ENCODE measurements at regions not wholly inside any gene's neighbourhood (a gene's known extent, or its start where the extent isn't known, plus 50 kb on each side); places are given as distances from the start of the nearest gene placed in this dataset.

DNA sequence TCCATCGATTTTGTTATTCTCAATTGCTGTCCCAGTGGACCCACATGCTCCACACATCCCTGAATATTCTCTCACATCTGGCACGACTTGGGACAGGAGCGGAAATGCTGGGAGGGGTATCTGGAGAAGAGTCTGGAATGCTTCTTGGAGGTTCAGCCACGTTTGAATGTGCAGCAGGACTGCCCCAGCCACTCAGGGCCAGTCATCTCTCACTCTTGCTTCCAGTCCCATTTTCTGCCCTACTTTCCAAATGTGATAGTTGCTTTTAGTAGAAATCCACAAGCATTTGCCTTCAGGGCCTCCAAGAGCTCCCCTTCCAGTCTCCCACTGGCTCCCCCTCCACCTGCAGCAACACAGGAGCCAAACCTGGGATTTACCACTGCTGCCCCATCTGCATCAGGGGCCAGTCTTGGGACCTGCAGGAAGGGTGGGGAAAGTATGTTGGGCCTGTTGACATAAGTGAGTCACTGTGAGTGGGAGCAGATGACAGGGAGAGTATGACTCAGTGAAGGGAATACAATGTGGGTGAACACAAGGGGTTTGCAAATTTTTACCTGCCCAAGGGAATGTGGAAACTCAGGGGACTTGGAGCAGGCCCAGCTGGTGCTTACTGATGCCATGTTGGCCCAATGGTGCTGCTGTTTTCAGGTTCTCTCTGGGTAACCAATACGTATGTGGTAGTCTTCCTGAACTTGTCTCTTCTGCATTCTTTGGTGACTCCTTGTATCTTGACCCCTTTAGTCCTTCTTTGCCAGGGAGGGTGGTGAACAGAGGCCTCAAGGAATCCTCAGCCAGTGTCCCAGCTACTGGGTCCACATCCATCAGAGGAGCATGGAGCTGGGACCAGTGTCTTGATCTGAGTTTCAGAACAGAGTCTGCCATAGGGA, 78.8 kb upstream of the CRHR1 start:
- intact Hi-C loops (cut with DNase I) = no loop called here

DNA sequence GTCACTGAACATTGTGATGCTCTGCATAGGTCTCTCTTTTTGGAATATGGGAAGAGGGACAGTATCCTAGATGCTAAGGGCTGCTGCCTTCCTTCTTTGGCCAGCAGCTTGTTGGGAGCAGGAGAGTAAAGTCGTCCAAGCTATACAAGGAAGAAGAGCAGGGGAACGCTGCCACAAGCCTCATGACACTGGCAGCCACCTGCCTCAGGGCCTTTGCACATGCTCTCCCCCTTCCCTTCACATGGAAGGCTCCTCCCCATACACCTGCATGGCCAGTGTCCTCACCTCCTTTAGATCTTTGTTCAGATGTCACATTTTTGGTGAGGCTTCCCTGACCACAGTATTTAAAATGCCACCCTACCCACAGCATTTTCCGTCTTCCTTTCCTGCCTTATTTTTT, 78.1 kb upstream of the CRHR1 start:
- DNase-seq (ENCODE audit: low spot score) = no peak
- intact Hi-C loops (cut with DNase I) = no loop called here

More for the DNA sequence above, 78.8 kb upstream of the CRHR1 start:
- no peak for DNase-seq (ENCODE audit: low spot score)

DNA sequence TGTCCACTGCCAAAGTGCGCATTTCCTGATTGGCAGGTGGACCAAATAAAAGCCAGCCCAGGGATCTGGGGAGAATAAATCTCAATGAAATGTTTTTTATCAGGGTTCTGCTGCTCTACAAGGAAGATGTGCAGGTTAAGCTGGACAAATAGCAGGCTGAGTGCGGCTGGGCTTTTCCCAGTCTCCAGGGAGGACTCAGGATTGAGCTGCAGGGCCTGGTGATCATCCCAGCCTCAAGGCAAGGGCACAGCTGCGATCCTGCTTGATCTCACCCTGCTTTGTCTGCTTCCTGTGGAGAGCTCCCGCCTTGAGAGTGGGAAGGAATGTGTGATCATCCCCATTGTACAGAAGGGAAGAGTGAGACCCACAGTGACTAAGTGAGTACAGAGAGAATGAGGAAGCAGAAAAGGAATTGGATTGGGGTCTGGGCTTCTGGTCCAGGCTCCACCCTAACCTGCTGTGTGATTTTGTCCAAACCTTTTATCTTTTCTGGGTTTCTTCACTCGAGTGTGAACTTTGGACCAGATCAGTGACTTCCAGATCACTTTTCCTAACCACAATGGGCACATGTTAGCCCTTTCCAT, 75.3 kb upstream of the CRHR1 start:
- DNase-seq (ENCODE audit: low spot score) = no peak
- intact Hi-C loops (cut with DNase I) = no loop called here

DNA sequence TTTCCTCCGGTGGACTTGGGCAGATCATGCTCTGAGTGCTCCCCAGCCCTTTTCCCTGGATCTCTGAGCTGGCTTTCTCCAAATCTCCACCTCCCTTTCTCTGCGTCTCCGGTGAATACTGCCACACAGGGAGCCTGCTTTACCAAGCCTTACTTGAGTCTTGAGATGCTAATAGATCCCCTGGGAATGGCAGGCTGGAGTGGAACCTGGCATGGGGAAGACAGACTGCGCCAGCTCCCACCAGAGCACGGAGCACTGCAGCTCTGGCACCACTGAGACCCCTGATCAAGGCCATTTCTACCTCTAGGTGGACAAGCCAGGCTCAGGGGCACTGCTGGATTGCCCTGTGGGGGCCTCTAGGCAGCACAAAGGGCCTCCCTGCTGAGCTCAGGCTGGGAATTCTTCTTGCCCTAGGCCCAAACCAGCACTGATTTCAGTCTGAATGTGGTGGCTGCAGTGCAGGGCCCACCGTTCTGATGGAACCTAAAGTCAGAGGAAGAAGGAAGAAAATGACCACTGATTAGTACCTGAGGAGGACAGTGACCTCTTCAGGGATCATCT, 74.3 kb upstream of the CRHR1 start:
- intact Hi-C loops (cut with DNase I) = no loop called here

GRCh38 chr17:45715787-45716186, 68.3 kb upstream of the CRHR1 start:
- no peak for DNase-seq (ENCODE audit: low spot score)
- intact Hi-C loops (cut with DNase I) = no loop called here

More for the DNA sequence above, 74.3 kb upstream of the CRHR1 start:
- no peak for DNase-seq (ENCODE audit: low spot score)

- intact Hi-C loops (cut with DNase I) = no loop called here
- DNase-seq (ENCODE audit: low spot score) = no peak
Measured at GRCh38 chr17:45718791-45719190, 65.3 kb upstream of the CRHR1 start.

GRCh38 chr17:45719335-45720071, 64.6 kb upstream of the CRHR1 start:
- intact Hi-C loops (cut with DNase I) = loop anchor here (10.0 kb wide), 1 partner anchor 115 kb away; no protein-coding TSS in a partner anchor
- no peak for DNase-seq (ENCODE audit: low spot score)

- DNase-seq (ENCODE audit: low spot score) = no peak
- intact Hi-C loops (cut with DNase I) = loop anchor here (10.0 kb wide), 1 partner anchor 114 kb away; no protein-coding TSS in a partner anchor
Measured at GRCh38 chr17:45720386-45720785, 63.7 kb upstream of the CRHR1 start.

DNA sequence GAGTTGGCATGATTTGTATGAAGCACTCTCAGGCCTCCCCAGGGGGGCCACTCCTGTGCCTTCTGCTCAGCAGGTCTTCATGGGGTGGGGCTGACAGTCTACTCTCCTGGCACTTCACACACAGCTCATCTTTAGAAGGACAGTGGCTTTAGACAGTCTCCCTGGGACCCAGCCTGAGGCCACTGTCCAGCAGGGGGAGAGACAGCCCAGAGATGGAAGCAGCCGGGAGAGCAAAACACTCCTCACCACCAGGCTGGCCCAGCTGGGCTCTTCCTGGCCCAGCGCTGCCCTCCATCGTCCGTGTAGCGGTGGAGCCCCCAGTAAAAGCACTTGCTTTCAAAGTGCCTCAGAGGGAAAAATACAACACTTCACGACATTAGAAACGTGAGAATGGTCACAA, 62.0 kb upstream of the CRHR1 start:
- DNase-seq (ENCODE audit: low spot score) = no peak
- intact Hi-C loops (cut with DNase I) = loop anchor here (10.0 kb wide), 1 partner anchor 113 kb away; no protein-coding TSS in a partner anchor

- DNase-seq (ENCODE audit: low spot score) = no peak
- intact Hi-C loops (cut with DNase I) = loop anchor here (10.0 kb wide), 1 partner anchor 105 kb away; no protein-coding TSS in a partner anchor
Measured at GRCh38 chr17:45729294-45729907, 54.7 kb upstream of the CRHR1 start.

DNA sequence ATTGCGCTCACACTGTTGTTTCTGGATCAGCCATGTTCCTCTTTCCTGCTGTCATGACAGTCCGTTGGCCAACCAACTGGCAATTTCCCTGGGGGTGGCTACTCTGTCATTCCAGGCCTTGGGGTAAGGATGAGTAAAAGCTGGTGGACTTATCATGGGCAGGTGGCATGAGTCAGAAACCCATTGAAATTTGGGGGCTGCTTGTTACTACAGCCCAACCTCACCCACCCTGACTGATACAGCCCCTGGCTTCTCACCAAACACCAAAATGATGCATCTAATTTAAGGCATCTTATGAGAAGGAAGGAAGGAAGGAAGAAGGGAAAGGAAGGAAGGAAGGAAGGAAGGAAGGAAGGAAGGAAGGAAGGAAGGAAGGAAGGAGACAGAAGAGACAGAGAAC, 53.9 kb upstream of the CRHR1 start:
- no peak for DNase-seq (ENCODE audit: low spot score)
- intact Hi-C loops (cut with DNase I) = no loop called here

GRCh38 chr17:45731459-45731858, 52.7 kb upstream of the CRHR1 start:
- no peak for DNase-seq (ENCODE audit: low spot score)
- intact Hi-C loops (cut with DNase I) = no loop called here

DNA sequence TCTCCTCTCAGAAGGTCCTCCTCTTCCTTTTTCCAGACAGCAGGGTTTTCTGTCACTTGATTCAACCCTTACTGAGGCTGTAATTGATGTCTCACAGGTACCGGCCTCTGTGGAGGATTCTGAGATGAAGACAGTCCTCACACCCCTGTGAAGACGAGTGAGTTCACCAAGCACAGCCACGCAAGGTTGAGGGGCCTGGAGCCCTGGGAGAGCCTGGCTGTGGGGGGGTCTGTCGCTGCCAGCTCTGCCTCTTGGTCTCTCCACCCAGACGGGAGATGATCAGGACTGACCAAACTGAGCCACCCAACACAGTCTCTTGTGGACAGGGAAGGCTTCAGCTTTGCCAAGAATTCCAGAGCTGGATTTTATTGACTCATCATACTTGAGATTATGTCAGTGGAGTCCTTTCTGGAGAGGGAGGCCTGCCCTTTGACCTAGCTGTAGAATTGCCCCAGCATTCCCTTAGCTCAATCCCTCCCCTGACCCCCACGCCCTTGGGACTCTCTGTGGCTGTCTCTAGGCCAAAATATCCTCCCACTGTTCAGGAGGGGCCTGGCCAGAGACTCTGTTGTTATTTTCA, 51.1 kb upstream of the CRHR1 start:
- DNase-seq (ENCODE audit: low spot score) = no peak
- intact Hi-C loops (cut with DNase I) = no loop called here

DNA sequence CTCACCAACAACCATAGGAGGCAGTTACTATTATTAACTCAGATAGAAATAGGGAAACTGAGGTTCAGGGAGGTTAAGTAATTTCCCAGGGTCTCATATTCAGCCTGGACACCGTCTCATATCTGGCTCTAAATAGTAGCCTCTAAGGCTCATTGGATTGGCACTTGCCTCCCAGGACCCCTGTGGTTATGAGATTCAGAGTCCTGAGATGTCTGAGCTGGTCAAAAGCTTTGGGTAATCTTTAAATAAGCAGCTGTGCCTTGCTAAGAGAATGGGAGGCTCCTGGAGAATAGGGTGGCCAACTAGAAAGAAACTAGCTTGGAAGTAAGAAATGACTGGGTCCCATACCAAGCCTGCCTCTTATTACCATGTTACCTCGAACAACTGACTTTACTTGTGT, 50.3 kb upstream of the CRHR1 start:
- intact Hi-C loops (cut with DNase I) = no loop called here

More for the DNA sequence above, 50.3 kb upstream of the CRHR1 start:
- no peak for DNase-seq (ENCODE audit: low spot score)

Data from cardiac septum (tissue), 1 donor.